ENCODE measurements at regions not wholly inside any gene's neighbourhood (a gene's known extent, or its start where the extent isn't known, plus 50 kb on each side); places are given as distances from the start of the nearest gene placed in this dataset.

DNA sequence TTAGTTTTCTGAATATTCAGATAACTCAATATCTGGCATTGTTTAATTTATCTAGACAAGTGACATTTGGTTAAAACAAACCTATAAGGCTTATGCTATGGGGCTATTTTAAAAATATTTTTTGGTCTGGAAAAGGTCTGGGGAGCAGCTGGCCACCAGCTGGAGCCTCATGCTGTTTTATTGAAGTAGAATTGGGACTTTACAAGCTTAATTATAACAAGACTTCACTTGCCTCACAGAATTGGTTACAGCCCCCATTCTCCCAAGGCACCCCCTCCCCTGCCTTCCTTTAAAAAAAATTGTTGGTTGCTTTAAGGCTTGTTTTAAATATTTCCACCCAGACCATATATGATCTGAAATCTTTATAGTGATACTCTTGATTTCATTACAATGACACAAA is 453.9 kb downstream of the ADAMTS20 start:
- TF ChIP-seq EZH2 (IDR thresholded peaks at IDR 0.05) (no peak), POLR2AphosphoS5 (IDR thresholded peaks at IDR 0.05; ENCODE audit: borderline replicate concordance, low read depth, low read length) (no peak), FOXP2 (optimal IDR thresholded peaks at IDR 0.05; ENCODE audit: control extremely low read depth, extremely low read length, insufficient read depth) (no peak)

Data from SK-N-MC (cell line).